IPS-NIHi11 (cell line): ENCODE measurements at regions not wholly inside any gene's neighbourhood (a gene's known extent, or its start where the extent isn't known, plus 50 kb on each side); places are given as distances from the start of the nearest gene placed in this dataset.
A peak's percentile ranks its signal among the peaks of the same experiment; 100 is the strongest.

Source experiments
- DNase-seq: peaks from one replicate; pipeline ENCODE4 v3.0.0; 2012; ENCODE audit warnings: mixed read lengths, low spot score

DNA sequence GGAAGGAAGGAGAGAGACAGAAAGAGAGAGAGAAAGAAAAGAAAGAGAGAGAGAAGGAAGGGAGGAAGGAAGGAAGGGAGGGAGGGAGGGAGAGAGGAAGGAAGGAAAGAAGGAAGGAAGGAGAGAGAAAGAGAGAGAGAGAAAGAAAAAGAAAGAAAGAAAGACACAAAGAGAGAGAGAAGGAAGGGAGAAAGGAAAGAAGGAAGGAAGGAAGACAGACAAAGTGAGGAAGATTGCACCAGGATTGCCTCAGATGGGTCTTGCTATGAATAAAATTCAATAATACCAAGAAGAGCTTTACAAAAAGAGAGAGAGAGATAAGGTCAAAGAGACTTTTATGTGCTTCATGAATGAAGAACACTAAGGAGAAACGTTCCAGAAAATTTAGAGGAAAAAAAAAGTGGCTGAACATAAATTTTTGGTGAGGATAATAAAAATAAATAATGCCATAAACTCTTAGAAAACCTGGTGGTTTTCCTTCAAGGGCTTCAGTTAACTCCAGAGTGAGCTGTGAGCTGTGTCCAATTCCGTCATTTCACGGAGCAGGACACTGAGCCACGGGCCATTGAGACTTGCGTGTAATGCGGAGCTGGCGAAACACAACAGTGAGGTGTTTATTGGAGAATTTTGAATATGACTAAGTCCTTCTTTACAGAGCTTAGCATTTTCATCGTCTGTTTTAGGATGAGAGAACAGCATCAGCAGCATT, 72.7 kb upstream of the TNRC6C start:
- DNase-seq, result no peak

GRCh38 chr17:77886387-77886728, 72.1 kb upstream of the TNRC6C start:
- DNase-seq, result no peak

DNA sequence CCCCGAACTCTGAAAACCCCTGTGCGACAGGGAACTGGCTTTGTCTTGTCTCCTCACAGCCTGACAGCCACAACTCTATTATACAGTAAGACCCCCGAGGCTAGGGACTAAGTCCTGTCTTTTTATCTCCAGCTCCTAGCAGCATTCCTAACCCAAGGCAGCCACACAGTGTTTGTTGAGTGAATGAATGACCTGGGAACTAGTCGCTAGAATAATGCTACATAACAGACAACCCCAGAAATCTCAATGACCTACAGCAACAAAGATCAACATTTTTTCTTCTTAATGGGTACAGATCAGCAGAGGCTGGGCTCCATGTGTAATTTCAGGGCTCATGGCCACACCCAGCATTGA, 71.4 kb upstream of the TNRC6C start:
- DNase-seq, result no peak

DNA sequence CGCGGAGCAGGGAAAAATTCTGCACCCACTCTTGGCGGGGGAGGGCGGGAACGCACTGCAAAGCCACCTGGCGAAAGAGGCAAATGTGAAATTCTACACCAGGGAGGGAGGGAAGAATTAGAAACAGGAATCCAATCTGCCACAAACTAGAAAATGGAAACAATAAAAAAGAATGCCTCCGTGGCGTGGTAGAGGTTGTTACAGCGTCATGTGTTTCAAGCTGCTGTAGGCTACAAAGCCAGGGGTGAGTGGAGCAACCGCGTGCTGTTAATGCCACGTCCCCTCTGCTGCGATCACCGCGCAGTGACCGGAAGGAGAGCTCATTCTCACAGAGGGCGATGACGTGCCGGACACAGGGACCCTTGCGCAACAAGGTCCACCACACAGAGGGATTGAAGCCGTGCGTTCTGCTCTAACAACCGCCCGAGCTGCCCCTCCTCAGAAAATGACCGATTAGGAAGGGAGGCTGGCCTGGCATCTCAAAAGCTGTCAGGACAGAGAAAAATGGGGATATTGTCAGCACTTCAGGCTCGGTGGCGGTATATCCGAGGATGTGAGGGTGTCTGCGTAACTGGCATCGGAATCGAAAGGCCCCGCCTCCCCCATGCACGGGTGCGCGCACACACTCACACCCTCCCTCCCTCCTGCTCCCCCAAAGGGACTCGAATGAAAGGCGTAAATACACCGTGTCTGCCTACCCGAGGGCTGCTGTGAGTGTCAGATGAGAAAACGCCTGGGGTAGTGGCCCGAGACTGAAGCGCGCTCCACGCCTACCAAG, 70.8 kb upstream of the TNRC6C start:
- DNase-seq, result peak; percentile 55

DNA sequence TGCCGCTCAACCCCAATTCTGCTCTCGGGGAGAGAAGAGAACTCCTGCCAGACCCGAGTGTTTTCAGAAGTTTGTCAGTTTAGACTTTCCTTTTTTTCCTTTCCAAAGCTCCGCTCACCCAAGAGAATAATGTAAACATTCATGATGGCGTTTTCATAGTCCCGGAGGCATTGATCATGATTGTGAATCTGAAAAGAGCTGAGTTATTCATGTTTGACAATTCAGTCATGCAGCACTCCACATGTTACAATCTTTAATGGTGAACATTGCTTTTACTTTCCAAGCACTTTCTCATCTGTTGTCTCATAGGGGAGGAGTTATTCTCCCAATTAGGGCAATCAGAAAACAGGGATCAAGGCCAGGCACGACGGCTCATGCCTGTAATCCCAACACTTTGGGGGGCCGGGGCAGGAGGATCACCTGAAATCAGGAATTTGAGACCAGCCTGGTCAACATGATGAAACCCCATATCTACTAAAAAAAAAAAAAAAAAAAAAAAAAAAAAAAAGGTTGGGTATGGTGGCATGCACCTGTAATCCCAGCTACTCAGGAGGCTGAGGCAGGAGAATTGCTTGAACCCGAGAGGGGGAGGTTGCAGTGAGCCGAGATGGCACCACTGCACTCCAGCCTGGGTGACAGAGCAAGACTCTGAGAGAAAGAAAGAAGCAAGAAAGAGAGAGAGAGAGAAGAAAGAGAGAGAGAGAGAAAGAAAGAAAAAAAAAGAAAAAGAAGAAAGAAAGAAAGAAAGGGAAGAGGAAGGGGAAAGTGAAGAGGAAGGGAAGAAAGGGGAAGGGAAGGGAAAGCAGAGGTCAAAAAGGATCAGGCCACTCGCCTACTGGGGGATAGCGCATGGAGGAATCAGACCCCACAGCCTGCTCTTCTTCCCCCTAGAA, 70.0 kb upstream of the TNRC6C start:
- DNase-seq, result no peak

- DNase-seq, result no peak
Measured at GRCh38 chr17:77889135-77889505, 69.4 kb upstream of the TNRC6C start.

- DNase-seq, result no peak
Measured at GRCh38 chr17:77889866-77890760, 68.4 kb upstream of the TNRC6C start.

DNA sequence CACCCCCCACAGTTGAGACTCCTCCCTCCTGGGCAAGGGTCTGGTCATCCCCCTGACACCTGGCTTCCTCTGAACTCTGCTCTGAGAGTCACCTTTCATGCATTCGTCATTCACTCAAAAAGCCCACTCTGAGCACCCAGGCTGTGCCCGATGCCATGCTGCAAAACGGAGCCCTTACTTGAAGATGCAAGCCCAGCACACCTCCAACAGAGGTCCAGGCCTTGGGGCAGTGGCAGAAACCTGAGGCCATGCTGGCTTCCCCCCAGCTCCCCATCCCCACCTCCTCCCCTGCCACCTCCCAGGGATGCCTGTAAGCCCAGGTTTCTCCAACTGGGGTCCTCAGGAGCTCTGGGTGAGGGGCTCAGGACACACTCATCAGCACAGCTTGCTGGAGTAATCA, 67.7 kb upstream of the TNRC6C start:
- DNase-seq, result no peak

- DNase-seq, result no peak
Measured at GRCh38 chr17:77891602-77892001, 66.9 kb upstream of the TNRC6C start.

GRCh38 chr17:77892031-77892430, 66.5 kb upstream of the TNRC6C start:
- no peak for DNase-seq

GRCh38 chr17:77892469-77893143, 65.9 kb upstream of the TNRC6C start:
- DNase-seq, result peak; percentile 82

GRCh38 chr17:77893144-77894044, 65.1 kb upstream of the TNRC6C start:
- DNase-seq, result no peak

DNA sequence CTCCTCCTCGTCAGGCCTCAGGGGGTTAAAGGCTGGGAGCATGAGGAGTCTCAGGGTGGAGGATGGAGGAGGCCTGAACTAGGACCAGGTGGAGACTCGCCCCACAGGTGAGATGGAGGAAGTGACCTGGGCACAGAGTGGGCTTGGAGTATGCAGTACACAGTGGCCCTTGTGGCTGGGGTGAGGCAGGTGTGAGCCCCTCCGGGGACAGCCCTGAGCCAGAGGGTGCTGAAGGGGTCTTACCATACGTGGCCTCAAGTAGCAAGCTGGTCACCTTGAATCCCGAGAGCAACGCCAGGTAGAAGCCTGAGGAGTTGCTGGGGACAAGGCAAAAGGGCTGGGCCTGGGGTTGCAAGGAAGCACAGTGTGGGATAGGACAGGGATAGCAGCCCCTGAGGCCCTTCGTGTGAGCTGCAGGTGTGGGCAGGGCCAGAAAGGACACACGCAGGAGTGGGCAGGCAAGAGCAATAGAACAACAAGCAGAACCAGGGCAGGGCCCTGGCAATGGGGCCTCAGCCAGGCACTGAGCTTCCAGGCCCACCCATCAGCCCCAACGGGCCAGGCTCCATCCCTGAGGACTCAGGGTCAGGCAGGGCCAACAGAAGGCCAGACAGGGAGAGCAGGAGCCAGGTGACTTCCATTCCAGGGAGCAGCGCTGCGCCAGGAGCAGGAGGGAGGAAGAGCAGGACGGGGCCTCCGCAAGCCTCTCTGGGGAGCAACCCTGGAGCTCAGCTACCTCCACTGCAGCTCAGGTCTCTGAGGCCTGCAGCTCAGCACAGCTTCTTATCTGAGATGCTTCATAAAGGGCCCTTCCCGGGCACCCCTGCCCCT, 64.2 kb upstream of the TNRC6C start:
- no peak for DNase-seq

DNA sequence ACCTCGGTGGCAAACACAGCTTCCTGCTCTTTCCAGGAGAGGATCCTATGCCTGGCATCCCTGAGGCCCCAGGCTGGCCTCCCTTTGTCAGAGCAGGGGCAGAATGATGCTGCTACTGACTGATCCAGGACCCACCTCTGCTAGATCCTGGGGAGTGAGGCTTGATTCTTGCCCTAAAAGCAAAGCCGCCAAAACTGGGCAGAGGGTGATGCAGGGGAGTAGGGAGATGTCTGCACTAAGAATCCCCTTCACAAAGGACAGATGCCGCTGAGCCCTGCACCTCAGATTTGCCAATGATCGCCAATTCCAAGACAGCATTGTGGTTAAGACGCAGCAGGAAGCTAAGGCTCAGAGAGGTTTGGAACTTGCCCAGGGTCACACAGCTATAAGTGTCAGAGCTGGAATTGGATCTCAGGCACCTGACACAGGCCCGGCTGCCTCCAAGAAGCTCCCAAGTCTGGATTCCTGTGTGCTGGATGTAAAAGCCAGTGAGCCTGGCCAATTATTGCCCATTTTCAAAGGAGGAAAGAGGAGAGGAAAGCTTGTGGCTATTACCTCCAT, 60.7 kb upstream of the TNRC6C start:
- no peak for DNase-seq

- DNase-seq, result no peak
Measured at GRCh38 chr17:77898521-77899434, 59.7 kb upstream of the TNRC6C start.

GRCh38 chr17:77899498-77899897, 59.0 kb upstream of the TNRC6C start:
- no peak for DNase-seq

- DNase-seq, result no peak
Measured at GRCh38 chr17:77901481-77901880, 57.0 kb upstream of the TNRC6C start.

DNA sequence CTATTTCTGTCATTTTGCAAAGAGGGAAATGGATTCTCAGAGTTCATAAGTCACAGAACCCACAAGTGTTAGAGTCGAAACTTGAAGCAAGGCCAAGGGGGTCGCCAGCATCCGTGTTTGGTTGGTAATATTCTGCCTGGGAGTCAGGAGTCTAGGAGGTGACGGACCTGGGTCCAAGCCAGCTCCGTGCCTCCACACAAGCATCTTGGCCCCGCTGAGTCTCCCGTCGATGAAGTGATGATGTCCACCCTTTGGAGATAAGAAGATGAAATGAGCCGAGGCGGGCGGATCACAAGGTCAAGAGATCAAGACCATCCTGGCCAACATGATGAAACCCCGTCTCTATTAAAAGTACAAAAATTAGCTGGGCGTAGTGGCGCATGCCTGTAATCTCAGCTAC, 53.2 kb upstream of the TNRC6C start:
- no peak for DNase-seq
